Breast epithelium (tissue), 3 donors: ENCODE measurements at regions not wholly inside any gene's neighbourhood (a gene's known extent, or its start where the extent isn't known, plus 50 kb on each side); places are given as distances from the start of the nearest gene placed in this dataset.

Experiments
- POLR2A ChIP-seq: fragments of 450-650 bp; IDR thresholded peaks from one replicate; pipeline ENCODE4 v1.6.1; 2016; ENCODE audit warnings: antibody characterized with exemption, mild to moderate bottlenecking, moderate library complexity
- TF ChIP-seq, protein P1 (sequence below), 3 donors: fragments of 450-650 bp; IDR thresholded peaks; one replicate each; pipeline ENCODE4 v1.5.1; 2016 to 2017; ENCODE audit warnings: antibody characterized with exemption in 3 of 3, mild to moderate bottlenecking in 3 of 3, moderate library complexity in 3 of 3

GRCh38 chr1:4064150-4064889 lies 164.2 kb upstream of the C1orf174 start:
- no peak for TF ChIP-seq POLR2A
- TF ChIP-seq, protein P1, sequence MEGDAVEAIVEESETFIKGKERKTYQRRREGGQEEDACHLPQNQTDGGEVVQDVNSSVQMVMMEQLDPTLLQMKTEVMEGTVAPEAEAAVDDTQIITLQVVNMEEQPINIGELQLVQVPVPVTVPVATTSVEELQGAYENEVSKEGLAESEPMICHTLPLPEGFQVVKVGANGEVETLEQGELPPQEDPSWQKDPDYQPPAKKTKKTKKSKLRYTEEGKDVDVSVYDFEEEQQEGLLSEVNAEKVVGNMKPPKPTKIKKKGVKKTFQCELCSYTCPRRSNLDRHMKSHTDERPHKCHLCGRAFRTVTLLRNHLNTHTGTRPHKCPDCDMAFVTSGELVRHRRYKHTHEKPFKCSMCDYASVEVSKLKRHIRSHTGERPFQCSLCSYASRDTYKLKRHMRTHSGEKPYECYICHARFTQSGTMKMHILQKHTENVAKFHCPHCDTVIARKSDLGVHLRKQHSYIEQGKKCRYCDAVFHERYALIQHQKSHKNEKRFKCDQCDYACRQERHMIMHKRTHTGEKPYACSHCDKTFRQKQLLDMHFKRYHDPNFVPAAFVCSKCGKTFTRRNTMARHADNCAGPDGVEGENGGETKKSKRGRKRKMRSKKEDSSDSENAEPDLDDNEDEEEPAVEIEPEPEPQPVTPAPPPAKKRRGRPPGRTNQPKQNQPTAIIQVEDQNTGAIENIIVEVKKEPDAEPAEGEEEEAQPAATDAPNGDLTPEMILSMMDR (IDR thresholded peaks at IDR 0.05), result no peak
